IPS DF 4.7 (cell line): ENCODE measurements at regions not wholly inside any gene's neighbourhood (a gene's known extent, or its start where the extent isn't known, plus 50 kb on each side); places are given as distances from the start of the nearest gene placed in this dataset.
"Not testable (repeated sequence)": the region's sequence is repeated elsewhere in the genome, so short reads cannot be mapped to it uniquely, and the experiment has no call there.

Experiments used
- DNase-seq: peaks from one replicate; pipeline ENCODE4 v3.0.0-alpha.2; 2013; ENCODE audit warnings: low spot score; ENCODE audit errors: extremely low read depth

DNA sequence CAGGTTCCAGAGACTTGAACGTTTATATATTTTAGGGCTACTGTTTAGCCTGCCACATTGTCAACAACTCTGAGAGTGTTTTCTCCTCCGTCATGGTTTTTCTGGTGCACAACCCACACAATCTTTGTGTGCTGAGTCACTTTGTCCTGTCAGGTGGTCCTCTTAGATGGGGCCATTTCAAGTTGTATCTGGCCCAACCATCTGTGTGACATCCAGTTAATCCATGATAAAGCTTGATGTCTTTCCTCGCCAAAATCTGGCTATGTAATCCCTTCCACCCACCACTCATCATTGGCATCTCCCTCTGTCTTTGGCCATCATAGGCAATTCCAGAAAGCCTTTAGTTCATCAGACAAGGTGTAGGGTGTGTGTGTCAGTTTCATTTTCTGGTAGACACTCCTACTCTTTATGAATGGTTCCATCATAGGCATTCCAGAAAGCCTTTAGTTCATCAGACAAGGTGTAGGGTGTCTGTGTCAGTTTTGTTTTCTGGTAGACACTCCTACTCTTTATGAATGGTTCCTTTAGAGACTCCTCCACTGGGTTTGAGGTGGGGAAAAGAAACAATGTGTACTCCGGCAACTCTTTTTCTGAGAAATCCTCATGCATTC is 282.0 kb upstream of the ACTBL2 start:
- DNase-seq = no peak

DNA sequence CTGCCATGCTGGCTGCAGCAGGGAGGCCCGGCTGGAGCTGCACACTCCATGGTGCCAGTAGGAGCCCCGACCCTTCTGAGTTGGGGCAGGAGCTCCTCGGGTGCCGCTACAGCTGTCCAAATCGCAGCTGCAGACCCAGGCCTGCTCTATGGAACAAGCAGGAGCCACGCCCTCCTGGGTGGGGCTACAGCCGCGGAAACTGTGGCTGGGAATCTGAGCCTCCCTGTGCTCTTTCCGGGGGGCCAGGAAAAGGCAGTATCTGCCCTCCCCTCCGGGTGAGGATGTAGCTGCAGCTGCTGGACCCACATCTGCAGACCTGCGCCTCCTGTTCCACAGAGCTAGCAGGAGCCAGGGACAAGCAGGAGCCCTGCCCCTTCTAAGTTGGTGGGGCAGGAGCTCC is 278.9 kb upstream of the ACTBL2 start:
- DNase-seq = no peak

- no peak for DNase-seq
These were observed 272.0 kb upstream of the ACTBL2 start for GRCh38 chr5:57754616-57755015.

DNA sequence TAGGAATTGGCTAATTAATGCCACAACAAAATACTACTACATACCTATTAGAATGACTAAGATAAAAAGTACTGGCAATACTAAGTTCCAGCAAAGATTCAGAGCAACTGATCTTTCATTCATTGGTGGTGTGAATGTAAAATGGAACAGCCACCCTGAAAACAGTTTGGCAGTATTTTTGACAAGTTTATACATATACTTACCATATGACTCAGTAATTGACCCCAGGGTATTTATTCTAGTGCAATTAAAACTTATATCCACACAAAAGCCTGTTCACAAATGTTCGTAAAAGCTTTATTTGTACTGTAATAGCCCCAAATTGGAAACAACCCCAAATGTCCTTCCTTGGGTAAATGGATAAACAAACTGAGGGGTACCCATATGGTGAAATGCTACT is 270.8 kb upstream of the ACTBL2 start:
- no peak for DNase-seq

DNA sequence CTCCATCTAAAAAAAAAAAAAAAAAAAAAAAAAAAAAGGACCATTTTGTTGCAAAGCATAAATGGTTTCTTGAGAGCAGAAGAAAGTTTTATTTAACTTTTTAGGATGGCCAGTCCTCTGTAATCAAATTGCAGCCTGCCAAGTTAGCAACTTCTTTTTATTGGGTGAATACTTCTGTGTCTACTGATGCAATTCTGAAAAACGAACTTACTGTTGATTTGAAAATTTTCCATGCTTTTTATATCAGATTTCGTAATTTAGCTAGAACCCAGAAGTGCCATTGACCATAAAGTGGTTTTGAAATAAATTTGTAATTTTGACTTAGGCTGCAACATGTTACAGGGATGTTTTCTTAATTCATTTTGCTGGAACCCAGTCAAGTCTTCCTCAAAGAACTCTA is 269.1 kb upstream of the ACTBL2 start:
- no peak for DNase-seq

DNA sequence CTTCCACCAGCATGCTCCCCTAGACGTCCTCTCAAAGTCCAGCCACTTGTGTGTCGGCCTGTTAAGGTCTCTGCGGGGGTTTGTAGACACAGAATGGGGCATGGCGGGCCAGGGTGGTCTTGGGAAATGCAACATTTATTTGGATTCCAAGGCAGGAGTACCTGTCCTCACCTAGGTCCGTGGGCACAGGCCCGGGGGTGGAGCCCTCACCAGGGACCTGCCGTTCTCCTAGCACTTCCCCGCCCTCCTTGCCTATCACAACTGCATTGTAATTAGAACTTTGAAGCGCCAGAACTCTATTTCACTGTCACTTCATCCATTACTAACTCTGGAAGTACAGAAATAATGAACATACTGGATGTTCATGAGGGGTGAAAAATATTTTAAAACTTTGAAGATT is 268.3 kb upstream of the ACTBL2 start:
- DNase-seq = no peak

GRCh38 chr5:57750282-57750681 is 267.7 kb upstream of the ACTBL2 start:
- no peak for DNase-seq

GRCh38 chr5:57749396-57749795 is 266.8 kb upstream of the ACTBL2 start:
- DNase-seq = no peak

DNA sequence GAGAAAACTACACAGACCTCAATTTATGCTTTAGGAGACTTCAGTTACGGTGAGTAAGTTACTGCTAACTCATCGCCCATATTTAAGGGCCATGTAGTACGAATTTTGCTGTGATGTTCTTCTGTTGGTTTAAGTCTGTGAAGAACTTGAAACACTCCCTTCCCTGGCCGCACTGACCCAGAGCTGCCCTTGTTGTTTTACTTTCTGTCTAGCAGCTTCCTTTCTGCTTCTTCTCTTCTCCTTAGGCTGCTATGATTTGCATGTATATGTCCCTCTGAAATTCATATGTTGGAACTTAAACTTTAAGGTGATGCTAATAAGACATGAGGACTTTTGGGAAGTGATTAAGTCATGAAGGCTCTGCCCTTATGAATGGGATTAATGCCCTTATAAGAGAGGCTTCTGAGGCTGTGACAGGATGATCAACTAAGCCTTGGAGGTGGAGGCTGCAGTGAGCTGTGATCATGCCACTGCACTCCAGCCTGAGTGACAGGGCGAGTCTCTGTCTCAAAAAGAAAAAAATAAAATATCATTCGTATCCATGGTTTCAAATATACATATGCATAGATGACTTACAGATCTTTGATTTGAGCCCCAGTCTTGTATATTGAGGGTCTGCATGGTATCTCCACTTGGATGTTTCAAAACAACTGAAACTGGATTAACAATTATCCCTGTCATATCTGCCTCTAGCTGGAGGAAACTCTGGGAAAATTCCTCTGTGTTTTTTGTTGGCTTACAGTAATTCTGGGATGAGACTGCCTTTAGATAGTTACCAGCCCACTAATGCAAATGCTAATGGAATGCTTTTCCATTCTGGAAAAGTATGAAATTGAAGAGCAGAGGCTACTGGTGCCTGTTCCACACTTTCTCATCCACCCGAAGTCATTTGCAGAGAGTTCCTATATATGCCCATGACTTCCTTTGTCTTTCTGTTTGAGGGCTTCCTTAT is 263.4 kb upstream of the ACTBL2 start:
- no peak for DNase-seq

GRCh38 chr5:57745029-57745428 is 262.4 kb upstream of the ACTBL2 start:
- no peak for DNase-seq

GRCh38 chr5:57741336-57741735 is 258.7 kb upstream of the ACTBL2 start:
- no peak for DNase-seq

- no peak for DNase-seq
These were observed 256.2 kb upstream of the ACTBL2 start for GRCh38 chr5:57738787-57739186.

DNA sequence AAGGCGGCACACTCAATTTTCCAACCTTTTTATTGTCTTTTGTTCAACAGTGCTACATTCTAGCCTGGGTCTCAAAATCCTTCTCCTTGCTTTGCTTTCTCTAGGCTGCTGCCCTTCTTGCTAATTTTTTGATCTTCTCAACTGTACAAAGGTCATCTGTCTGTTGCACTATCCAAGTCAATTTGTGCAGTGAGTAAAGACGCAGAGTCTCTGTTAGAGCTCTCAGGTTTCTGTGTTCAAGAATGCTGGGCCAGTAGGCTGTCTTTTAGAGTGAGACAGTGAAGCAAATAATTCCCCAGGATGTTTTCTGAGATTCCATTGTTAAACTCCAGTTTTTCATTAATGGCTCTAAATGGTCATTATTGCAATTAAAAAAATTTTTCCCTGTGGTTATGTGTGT is 255.7 kb upstream of the ACTBL2 start:
- DNase-seq = no peak

GRCh38 chr5:57736716-57737115 is 254.1 kb upstream of the ACTBL2 start:
- DNase-seq = no peak

DNA sequence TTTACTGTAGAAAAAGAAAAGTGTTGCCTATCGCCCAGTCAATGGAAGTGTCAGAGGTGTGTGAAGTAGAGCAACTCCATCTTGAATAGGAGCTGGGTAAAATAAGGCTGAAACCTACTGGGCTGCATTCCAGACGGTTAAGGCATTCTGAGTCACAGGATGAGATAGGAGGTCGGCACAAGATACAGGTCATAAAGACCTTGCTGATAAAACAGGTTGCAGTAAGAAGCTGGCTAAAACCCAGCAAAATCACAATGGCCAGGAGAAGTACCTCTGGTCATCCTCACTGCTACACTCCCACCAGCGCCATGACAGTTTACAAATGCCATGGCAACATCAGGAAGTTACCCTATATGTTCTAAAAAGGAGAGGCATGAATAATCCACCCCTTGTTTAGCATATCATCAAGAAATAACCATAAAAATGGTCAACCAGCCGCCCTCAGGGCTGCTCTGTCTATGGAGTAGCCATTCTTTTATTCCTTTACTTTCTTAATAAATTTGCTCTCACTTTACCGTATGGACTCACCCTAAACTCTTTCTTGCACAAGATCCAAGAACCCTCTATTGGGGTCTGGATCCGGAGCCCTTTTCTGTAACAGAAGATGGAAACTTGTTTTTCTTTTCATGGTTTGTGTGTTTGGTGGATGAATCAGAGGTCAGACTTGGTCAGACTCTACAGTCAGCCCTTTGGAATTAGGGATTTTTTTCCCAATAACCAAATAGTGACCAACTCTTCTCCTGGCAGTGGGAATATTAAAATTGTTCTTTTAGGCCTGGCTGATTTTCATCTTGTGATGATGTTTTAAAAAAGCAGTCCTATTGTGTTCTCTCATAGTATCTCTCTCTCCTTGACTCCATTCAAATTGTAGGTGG is 252.9 kb upstream of the ACTBL2 start:
- not testable (repeated sequence) for DNase-seq

DNA sequence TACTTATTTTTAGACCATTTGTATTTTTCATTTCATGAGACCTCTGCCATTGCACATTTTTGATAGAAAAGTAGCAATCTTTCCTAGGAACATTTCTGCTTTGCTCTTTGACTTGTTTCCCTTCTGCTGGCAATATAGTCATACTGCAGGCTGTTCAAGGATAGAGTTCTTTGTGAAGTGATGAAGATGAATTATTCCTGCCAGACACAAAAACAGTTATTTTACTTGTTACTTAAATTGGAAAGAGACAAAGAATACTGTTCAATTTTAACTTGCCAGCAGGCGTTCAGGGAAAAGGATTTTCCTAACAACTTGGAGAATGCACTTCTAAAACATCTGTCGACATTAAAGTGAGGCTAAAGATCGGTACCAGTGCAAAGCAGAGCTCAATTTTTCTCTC is 251.7 kb upstream of the ACTBL2 start:
- no peak for DNase-seq

DNA sequence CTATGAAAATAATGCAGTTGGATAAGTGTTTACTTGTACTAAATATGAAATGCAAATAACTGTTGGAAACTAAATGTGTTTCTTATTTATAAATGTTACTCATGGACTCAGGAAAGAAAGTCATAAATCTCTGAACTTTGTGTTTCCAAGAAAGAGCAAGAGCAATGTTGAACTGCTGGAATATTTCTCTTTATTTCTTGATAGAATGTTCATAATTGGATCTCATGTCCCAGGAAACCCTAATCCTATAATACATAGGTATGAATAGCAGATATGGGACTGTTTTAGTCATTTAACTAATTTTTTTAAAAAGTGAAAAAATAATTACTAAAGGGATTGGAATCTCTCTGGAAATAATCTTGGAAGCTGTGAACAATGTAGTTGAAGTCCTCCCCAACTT is 245.0 kb upstream of the ACTBL2 start:
- DNase-seq = no peak

DNA sequence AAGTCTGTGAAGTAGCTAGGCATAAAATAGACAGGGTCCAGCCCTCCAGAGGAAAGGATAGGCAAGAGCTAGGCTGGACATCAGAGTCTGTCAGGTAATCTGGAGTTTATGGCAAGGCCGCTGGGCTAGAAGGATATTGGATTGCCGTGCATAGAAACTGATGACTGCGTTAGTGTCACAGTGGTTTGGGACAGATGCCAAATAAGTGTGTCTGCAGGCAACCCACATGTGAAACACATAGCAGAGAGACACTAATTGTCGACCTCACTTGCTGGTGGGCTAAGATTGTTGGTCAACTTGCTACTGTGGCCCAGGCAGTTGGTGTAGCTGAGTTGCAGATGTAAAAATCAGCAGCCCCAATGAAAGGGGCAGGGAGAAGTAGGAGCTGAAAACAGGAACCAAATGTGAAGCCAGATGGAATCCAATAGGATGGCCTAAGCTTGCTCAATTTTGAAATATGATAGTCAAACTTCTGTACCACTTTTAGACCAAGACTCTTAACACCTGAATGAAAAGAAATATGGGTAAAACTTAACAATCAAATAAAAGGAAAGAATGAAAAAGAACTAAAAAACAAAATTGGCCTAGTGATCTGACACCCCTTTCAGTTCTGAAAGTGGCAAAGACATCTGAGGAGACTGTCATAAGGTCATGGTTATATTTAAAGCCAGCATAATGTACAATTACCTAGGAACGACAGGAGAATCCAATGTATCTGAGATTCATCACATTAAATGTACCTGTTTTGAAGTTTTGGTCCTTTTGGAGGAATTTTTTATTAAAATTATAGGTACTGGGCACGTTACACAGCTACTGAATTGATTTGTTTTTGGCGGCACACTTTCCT is 243.3 kb upstream of the ACTBL2 start:
- no peak for DNase-seq

DNA sequence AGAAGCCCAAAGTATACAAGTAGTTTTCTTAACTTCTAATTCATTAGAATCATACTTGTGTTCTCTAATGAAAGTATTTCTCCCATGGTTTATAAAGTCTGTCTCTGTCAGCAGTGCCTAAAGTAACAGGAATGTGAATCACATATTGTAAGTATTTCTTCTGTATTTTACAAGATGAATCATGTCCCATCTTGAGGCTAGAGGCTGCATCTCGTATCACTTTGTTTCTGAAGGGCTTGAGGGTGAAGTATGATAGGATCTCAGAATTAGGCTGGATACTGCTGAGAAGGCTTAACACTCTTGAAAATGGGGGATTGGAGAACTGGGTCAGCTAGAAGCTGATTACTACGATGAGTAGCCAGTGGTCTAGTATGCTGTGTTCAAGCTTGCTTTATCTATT is 242.2 kb upstream of the ACTBL2 start:
- no peak for DNase-seq

- DNase-seq = no peak
These were observed 238.6 kb upstream of the ACTBL2 start for GRCh38 chr5:57721226-57721625.

DNA sequence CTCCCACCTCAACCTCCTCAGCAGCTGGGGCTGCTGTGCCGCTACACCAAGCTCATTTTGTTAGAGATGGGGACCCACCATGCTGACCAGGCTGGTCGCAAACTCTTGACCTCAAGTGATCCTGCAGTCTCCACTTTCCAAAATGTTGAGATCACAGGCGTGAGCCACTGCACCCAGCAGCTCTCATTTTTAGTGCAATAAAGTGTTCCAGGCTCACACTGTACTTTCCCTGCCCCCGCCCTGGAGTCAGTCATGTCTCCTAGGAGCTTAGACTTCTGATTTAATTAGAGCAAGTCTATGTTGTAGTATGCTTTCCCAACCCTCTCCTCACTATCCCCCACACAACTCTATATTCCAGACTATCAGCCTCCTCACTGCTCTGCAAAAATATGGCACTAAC is 238.0 kb upstream of the ACTBL2 start:
- no peak for DNase-seq
